Endothelial cell of umbilical vein (primary cell): ENCODE measurements at regions not wholly inside any gene's neighbourhood (a gene's known extent, or its start where the extent isn't known, plus 50 kb on each side); places are given as distances from the start of the nearest gene placed in this dataset.

Experiments used
- CTCF ChIP-seq, 2 donors: IDR thresholded peaks; 1 replicate in 1 of 2; 2 replicates in 1 of 2; pipeline ENCODE4 v1.5.1; 2011; ENCODE audit warnings: low read length in 2 of 2, mild to moderate bottlenecking in 2 of 2, moderate library complexity in 2 of 2, control low read depth in 1 of 2, inconsistent platforms in 1 of 2, low read depth in 1 of 2; ENCODE audit not compliant: insufficient read depth in 1 of 2; ENCODE audit errors: extremely low read depth in 1 of 2
- POLR2A ChIP-seq: IDR thresholded peaks from 2 replicates; pipeline ENCODE4 v1.6.1; 2012; ENCODE audit warnings: low read depth, mild to moderate bottlenecking, control low read depth, low read length
- POLR2AphosphoS5 ChIP-seq: IDR thresholded peaks from 2 replicates; pipeline ENCODE4 v1.6.1; 2012; ENCODE audit warnings: low read depth, mild to moderate bottlenecking, control low read depth, low read length, moderate library complexity; ENCODE audit not compliant: insufficient read depth

GRCh38 chr12:69065775-69066174, 132.8 kb upstream of the CPM start:
- TF ChIP-seq CTCF (IDR thresholded peaks at IDR 0.05; ENCODE audit: extremely low read depth in 1 of 2, insufficient read depth in 1 of 2, low read depth in 1 of 2, low read length in 2 of 2) = no peak
- TF ChIP-seq POLR2A = no peak
- no peak for TF ChIP-seq POLR2AphosphoS5
